ENCODE measurements at regions not wholly inside any gene's neighbourhood (a gene's known extent, or its start where the extent isn't known, plus 50 kb on each side); places are given as distances from the start of the nearest gene placed in this dataset.

GRCh38 chr12:127247937-127248336 lies 1019.0 kb upstream of the TMEM132C start:
- no peaks in the 10 kb centered on the region for H3K27me3 Mint-ChIP-seq (ENCODE audit: insufficient read depth, unreplicated experiment)
- ChIA-PET POLR2A (no interaction called here), CTCF (no interaction called here)
- no peak overlapping the region for H3K27ac Mint-ChIP-seq (ENCODE audit: low read depth, unreplicated experiment)
- intact Hi-C loops (cut with micrococcal nuclease) = no loop called here
- no peak overlapping the region for H3K4me3 Mint-ChIP-seq (ENCODE audit: unreplicated experiment)
- TF ChIP-seq CTCF (IDR thresholded peaks at IDR 0.05; ENCODE audit: unreplicated experiment) = no peak
- no peak for DNase-seq (ENCODE audit: unreplicated experiment)
- no peaks in the 10 kb centered on the region for H3K9me3 Mint-ChIP-seq (ENCODE audit: unreplicated experiment)
- H3K36me3 Mint-ChIP-seq (ENCODE audit: insufficient read depth, unreplicated experiment) = no peaks in the 10 kb centered on the region
- BruUV-seq (replicated peaks) = no TSS peak
- peaks cover 15% of the 10 kb centered on the region for H3K4me1 Mint-ChIP-seq (ENCODE audit: insufficient read depth, unreplicated experiment)

GRCh38 chr12:127249428-127249827 lies 1017.5 kb upstream of the TMEM132C start:
- no TSS peak for BruUV-seq (replicated peaks)
- H3K27ac Mint-ChIP-seq (ENCODE audit: low read depth, unreplicated experiment) = no peak overlapping the region

GRCh38 chr12:127253797-127254327 lies 1013.1 kb upstream of the TMEM132C start:
- Mint-ChIP-seq H3K4me3 (ENCODE audit: unreplicated experiment) (no peak overlapping the region), H3K4me1 (ENCODE audit: insufficient read depth, unreplicated experiment) (no peaks in the 10 kb centered on the region), H3K9me3 (ENCODE audit: unreplicated experiment) (no peaks in the 10 kb centered on the region), H3K27me3 (ENCODE audit: insufficient read depth, unreplicated experiment) (no peaks in the 10 kb centered on the region), H3K27ac (ENCODE audit: low read depth, unreplicated experiment) (no peak overlapping the region), H3K36me3 (ENCODE audit: insufficient read depth, unreplicated experiment) (no peaks in the 10 kb centered on the region)
- no peak for TF ChIP-seq CTCF (IDR thresholded peaks at IDR 0.05; ENCODE audit: unreplicated experiment)
- CTCF ChIA-PET = interaction anchor here (0.7 to 1.4 kb wide), 5 partner anchors 14 to 79 kb away, joined by 3 to 6 read pairs (median 4); no protein-coding TSS in a partner anchor
- intact Hi-C loops (cut with micrococcal nuclease) = no loop called here
- DNase-seq (ENCODE audit: unreplicated experiment) = no peak
- no TSS peak for BruUV-seq (replicated peaks)
- POLR2A ChIA-PET = interaction anchor here (0.8 kb wide), 1 partner anchor 16 kb away, joined by 3 read pairs; no protein-coding TSS in a partner anchor

More at GRCh38 chr12:127249428-127249827, 1017.5 kb upstream of the TMEM132C start:
- Mint-ChIP-seq H3K9me3 (ENCODE audit: unreplicated experiment) (no peaks in the 10 kb centered on the region), H3K36me3 (ENCODE audit: insufficient read depth, unreplicated experiment) (no peaks in the 10 kb centered on the region), H3K4me3 (ENCODE audit: unreplicated experiment) (no peak overlapping the region), H3K27me3 (ENCODE audit: insufficient read depth, unreplicated experiment) (no peaks in the 10 kb centered on the region), H3K4me1 (ENCODE audit: insufficient read depth, unreplicated experiment) (peaks cover 8% of the 10 kb centered on the region)
- TF ChIP-seq CTCF (IDR thresholded peaks at IDR 0.05; ENCODE audit: unreplicated experiment) = no peak
- DNase-seq (ENCODE audit: unreplicated experiment) = no peak
- intact Hi-C loops (cut with micrococcal nuclease) = no loop called here
- ChIA-PET POLR2A (no interaction called here), CTCF (interaction anchor here (3.9 kb wide), 1 partner anchor 141 kb away, joined by 12 read pairs; no protein-coding TSS in a partner anchor)

- no peak for DNase-seq (ENCODE audit: unreplicated experiment)
- intact Hi-C loops (cut with micrococcal nuclease) = no loop called here
- H3K27me3 Mint-ChIP-seq (ENCODE audit: insufficient read depth, unreplicated experiment) = no peaks in the 10 kb centered on the region
- BruUV-seq (replicated peaks) = no TSS peak
- ChIA-PET CTCF (interaction anchor here (0.6 to 1.4 kb wide), 2 partner anchors 23 to 33 kb away, joined by 3 read pairs; no protein-coding TSS in a partner anchor), POLR2A (no interaction called here)
- no peak for TF ChIP-seq CTCF (IDR thresholded peaks at IDR 0.05; ENCODE audit: unreplicated experiment)
- no peak overlapping the region for H3K27ac Mint-ChIP-seq (ENCODE audit: low read depth, unreplicated experiment)
- H3K36me3 Mint-ChIP-seq (ENCODE audit: insufficient read depth, unreplicated experiment) = no peaks in the 10 kb centered on the region
- no peak overlapping the region for H3K4me3 Mint-ChIP-seq (ENCODE audit: unreplicated experiment)
- no peaks in the 10 kb centered on the region for H3K4me1 Mint-ChIP-seq (ENCODE audit: insufficient read depth, unreplicated experiment)
- H3K9me3 Mint-ChIP-seq (ENCODE audit: unreplicated experiment) = no peaks in the 10 kb centered on the region
Observed at GRCh38 chr12:127254420-127254955, 1012.5 kb upstream of the TMEM132C start.
